Activated CD4-positive, alpha-beta T cell treated with anti-CD3 and anti-CD28 coated beads, Interleukin-2, Interleukin-6, amounts not matched to agents 100 ng/mL and 50 ng/mL, durations not matched to agents 16 hours and 8 hours (primary cell): ENCODE measurements at regions not wholly inside any gene's neighbourhood (a gene's known extent, or its start where the extent isn't known, plus 50 kb on each side); places are given as distances from the start of the nearest gene placed in this dataset.
A peak's percentile ranks its signal among the peaks of the same experiment; 100 is the strongest.

ENCODE experiments used
- DNase-seq: peaks from one replicate; pipeline ENCODE4 v3.0.0-alpha.2; 2020

- DNase-seq: no peak
These were observed 87.3 kb upstream of the OTOS start for GRCh38 chr2:240227538-240228428.

- DNase-seq: no peak
These were observed 88.5 kb upstream of the OTOS start for GRCh38 chr2:240229005-240229404.

GRCh38 chr2:240229603-240230235 lies 89.3 kb upstream of the OTOS start:
- DNase-seq: no peak

- no peak for DNase-seq
These were observed 90.0 kb upstream of the OTOS start for GRCh38 chr2:240230291-240230931.

GRCh38 chr2:240231838-240232244 lies 91.4 kb upstream of the OTOS start:
- DNase-seq: no peak

GRCh38 chr2:240232264-240232915 lies 91.9 kb upstream of the OTOS start:
- DNase-seq: no peak

- peak; percentile 74 for DNase-seq
These were observed 92.8 kb upstream of the OTOS start for GRCh38 chr2:240232961-240233884.

- DNase-seq: no peak
These were observed 93.5 kb upstream of the OTOS start for GRCh38 chr2:240233885-240234502.

GRCh38 chr2:240234503-240234951 lies 94.1 kb upstream of the OTOS start:
- DNase-seq: no peak

GRCh38 chr2:240235149-240235803 lies 94.8 kb upstream of the OTOS start:
- no peak for DNase-seq

- no peak for DNase-seq
These were observed 95.4 kb upstream of the OTOS start for GRCh38 chr2:240235811-240236210.

- no peak for DNase-seq
These were observed 96.0 kb upstream of the OTOS start for GRCh38 chr2:240236217-240237111.

- DNase-seq: no peak
These were observed 97.2 kb upstream of the OTOS start for GRCh38 chr2:240237609-240238174.

GRCh38 chr2:240238201-240238600 lies 97.7 kb upstream of the OTOS start:
- no peak for DNase-seq

GRCh38 chr2:240238786-240239185 lies 98.3 kb upstream of the OTOS start:
- DNase-seq: no peak

- DNase-seq: no peak
These were observed 98.9 kb upstream of the OTOS start for GRCh38 chr2:240239325-240239724.

- no peak for DNase-seq
These were observed 99.7 kb upstream of the OTOS start for GRCh38 chr2:240240017-240240734.

- no peak for DNase-seq
These were observed 100.3 kb upstream of the OTOS start for GRCh38 chr2:240240781-240241180.

GRCh38 chr2:240241572-240241971 lies 101.1 kb upstream of the OTOS start:
- no peak for DNase-seq
